ENCODE measurements at regions not wholly inside any gene's neighbourhood (a gene's known extent, or its start where the extent isn't known, plus 50 kb on each side); places are given as distances from the start of the nearest gene placed in this dataset.

GRCh38 chr6:761997-762396, 69.1 kb upstream of the EXOC2 start:
- H2AFZ ChIP-seq (ENCODE audit: low read depth, low read length, poor library complexity, severe bottlenecking), result no peak overlapping the region
- no peaks in the 10 kb centered on the region for H3K79me2 ChIP-seq (ENCODE audit: insufficient read depth, low read length)
- no peak for TF ChIP-seq EZH2 (IDR thresholded peaks at IDR 0.05)
- TF ChIP-seq RAD21 (IDR thresholded peaks at IDR 0.05; ENCODE audit: low read depth), result no peak
- TF ChIP-seq ZFX (IDR thresholded peaks at IDR 0.05), result no peak
- no peak for TF ChIP-seq SP1 (IDR thresholded peaks at IDR 0.05; ENCODE audit: low read depth)
- TF ChIP-seq SIN3A (IDR thresholded peaks at IDR 0.05; ENCODE audit: low read depth), result no peak
- TF ChIP-seq JUND (IDR thresholded peaks at IDR 0.05), result no peak
- TF ChIP-seq FOSL1 (IDR thresholded peaks at IDR 0.05; ENCODE audit: low read depth), result no peak
- TF ChIP-seq YY1 (IDR thresholded peaks at IDR 0.05; ENCODE audit: extremely low read depth, insufficient replicate concordance, low read depth, low read length), result no peak
- no peak for TF ChIP-seq ATF3 (IDR thresholded peaks at IDR 0.05)
- no peak for TF ChIP-seq CEBPB (IDR thresholded peaks at IDR 0.05; ENCODE audit: low read depth)
- no peak for TF ChIP-seq ELF1 (IDR thresholded peaks at IDR 0.05; ENCODE audit: borderline replicate concordance, low read depth)
- no peak for TF ChIP-seq SRF (IDR thresholded peaks at IDR 0.05; ENCODE audit: low read depth)
- H3K36me3 ChIP-seq (ENCODE audit: control insufficient read depth in 1 of 2, insufficient read depth in 2 of 2, low read length in 2 of 2), result no peaks in the 10 kb centered on the region
- DNase-seq (ENCODE audit: low read depth, low spot score) (no peak), ATAC-seq (no peak)
- no TSS peak for BruUV-seq (replicated peaks)
- ChIA-PET RAD21 (ENCODE audit: low non-redundant PET in 1 of 2, low total read pairs in 2 of 2, uncharacterized antibody in 2 of 2, unreplicated experiment in 2 of 2) (no interaction called here), POLR2A (no interaction called here), CTCF (no interaction called here)
- no peak overlapping the region for H3K4me3 ChIP-seq (replicated peaks in 1 of 2; ENCODE audit: low read depth in 1 of 2, low read length in 2 of 2)
- no peak overlapping the region for H3K9ac ChIP-seq (ENCODE audit: low read length)
- no peak overlapping the region for H3K4me2 ChIP-seq (ENCODE audit: low read length)
- no peaks in the 10 kb centered on the region for H3K9me2 ChIP-seq (ENCODE audit: insufficient read depth)
- intact Hi-C loops (cut with micrococcal nuclease), result no loop called here
- H4K20me1 ChIP-seq (ENCODE audit: insufficient read depth), result no peaks in the 10 kb centered on the region
- no peaks in the 10 kb centered on the region for H3K4me1 ChIP-seq (ENCODE audit: control insufficient read depth in 1 of 2, insufficient read depth in 2 of 2, low read length in 2 of 2)
- no peaks in the 10 kb centered on the region for H3K9me3 ChIP-seq (ENCODE audit: control insufficient read depth in 1 of 2, insufficient read depth in 1 of 2, low read depth in 1 of 2, low read length in 2 of 2)
- H3K27me3 ChIP-seq (ENCODE audit: insufficient read depth, low read length), result peaks cover 7% of the 10 kb centered on the region; the same call in 1 of the 2 replicates
- no peak overlapping the region for H3K27ac ChIP-seq (ENCODE audit: low read depth, low read length)
